H1 (cell line): ENCODE measurements at regions not wholly inside any gene's neighbourhood (a gene's known extent, or its start where the extent isn't known, plus 50 kb on each side); places are given as distances from the start of the nearest gene placed in this dataset.

Experiments used
- CTCF ChIP-seq, 3 experiments: IDR thresholded peaks; 1 replicate in 2 of 3; 2 replicates in 1 of 3; pipeline versions ENCODE4 v1.5.1 to v1.6.1; 2011; ENCODE audit warnings: low read length in 3 of 3, mild to moderate bottlenecking in 3 of 3, inconsistent platforms in 2 of 3, low read depth in 1 of 3, moderate library complexity in 1 of 3; ENCODE audit not compliant: insufficient read depth in 1 of 3; ENCODE audit errors: control extremely low read depth in 1 of 3
- KDM1A ChIP-seq: fragments of 200-600, 300-600 bp; sonication (generic); IDR thresholded peaks from 2 replicates; pipeline ENCODE4 v1.7.1; 2016; ENCODE audit warnings: mild to moderate bottlenecking, low read length, borderline replicate concordance
- POLR2A ChIP-seq, 2 experiments: IDR thresholded peaks; 1 replicate in 1 of 2; 2 replicates in 1 of 2; pipeline ENCODE4 v1.6.1; 2011; ENCODE audit warnings: low read depth in 2 of 2, low read length in 2 of 2, mild to moderate bottlenecking in 2 of 2; ENCODE audit errors: control extremely low read depth in 1 of 2
- RBBP5 ChIP-seq: IDR thresholded peaks from 2 replicates; pipeline ENCODE4 v1.7.1; 2012; ENCODE audit warnings: low read depth, mild to moderate bottlenecking, inconsistent platforms, low read length, moderate library complexity, borderline replicate concordance
- SIN3A ChIP-seq, 2 experiments: IDR thresholded peaks in 1 of 2; conservative IDR thresholded peaks in 1 of 2; 2 replicates each; pipeline ENCODE4 v1.6.1; 2011 to 2012; ENCODE audit warnings: low read length in 2 of 2, improper control_type of control experiment in 1 of 2, low read depth in 1 of 2, mild to moderate bottlenecking in 1 of 2

- TF ChIP-seq KDM1A, result no peak
- no peak for TF ChIP-seq RBBP5
- TF ChIP-seq CTCF (IDR thresholded peaks at IDR 0.05; ENCODE audit: control extremely low read depth in 1 of 3, insufficient read depth in 1 of 3, low read depth in 1 of 3, low read length in 3 of 3), result no peak
- no peak for TF ChIP-seq POLR2A (IDR thresholded peaks at IDR 0.05; ENCODE audit: control extremely low read depth in 1 of 2, low read depth in 2 of 2, low read length in 2 of 2)
- no peak for TF ChIP-seq SIN3A (conservative IDR thresholded peaks at IDR 0.05 in 1 of 2, IDR thresholded peaks at IDR 0.05 in 1 of 2; ENCODE audit: low read depth in 1 of 2, low read length in 2 of 2)
These were observed 127.9 kb upstream of the NXT1 start (continued) for GRCh38 chr20:23222531-23223200.
